ENCODE measurements at regions not wholly inside any gene's neighbourhood (a gene's known extent, or its start where the extent isn't known, plus 50 kb on each side); places are given as distances from the start of the nearest gene placed in this dataset.

DNA sequence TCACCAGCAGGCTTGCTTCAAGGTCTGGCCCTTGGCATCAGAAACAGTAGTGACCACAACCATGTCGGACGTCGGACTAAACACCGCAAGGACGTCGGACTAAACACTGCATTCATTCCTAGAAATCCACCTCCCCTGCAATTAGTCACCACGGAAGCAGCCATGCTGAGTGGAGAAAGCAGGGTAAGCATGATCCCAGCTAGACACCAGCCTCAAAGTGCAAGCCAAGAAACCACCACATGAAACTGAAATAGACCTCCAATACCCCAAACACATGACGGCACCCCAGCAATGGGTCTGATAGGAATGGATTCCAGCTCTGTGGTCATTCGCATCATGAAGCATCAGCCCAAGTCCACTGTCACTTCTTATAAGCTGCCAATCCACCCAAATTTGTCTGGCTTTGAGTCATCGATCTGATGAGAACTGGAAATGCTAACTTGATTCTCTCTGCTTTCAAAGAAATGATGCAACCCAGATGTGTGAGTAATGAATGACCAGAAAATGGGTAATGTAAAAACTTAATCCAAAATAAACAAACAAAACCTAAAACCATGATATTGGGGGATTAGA lies 348.3 kb upstream of the TMCO5A start:
- no peak for DNase-seq

DNA sequence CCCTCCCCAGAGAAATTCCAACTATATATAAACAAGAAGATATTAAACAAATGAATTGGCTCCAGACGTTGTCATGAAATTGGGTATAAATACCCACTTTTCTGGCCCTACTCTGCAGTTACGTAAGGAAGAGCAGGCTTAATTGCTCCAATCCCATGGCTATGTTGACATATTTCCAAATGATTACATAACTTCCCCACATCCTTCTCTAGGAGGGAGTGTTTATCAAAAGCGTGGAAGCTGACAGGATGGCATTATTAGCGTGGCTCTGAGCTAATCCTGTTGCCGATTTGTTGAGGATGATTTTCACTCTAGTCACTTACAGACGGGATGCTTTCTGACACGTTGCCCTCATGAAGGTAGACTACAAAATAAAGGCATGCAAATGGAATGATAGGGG lies 347.5 kb upstream of the TMCO5A start:
- no peak for DNase-seq

DNA sequence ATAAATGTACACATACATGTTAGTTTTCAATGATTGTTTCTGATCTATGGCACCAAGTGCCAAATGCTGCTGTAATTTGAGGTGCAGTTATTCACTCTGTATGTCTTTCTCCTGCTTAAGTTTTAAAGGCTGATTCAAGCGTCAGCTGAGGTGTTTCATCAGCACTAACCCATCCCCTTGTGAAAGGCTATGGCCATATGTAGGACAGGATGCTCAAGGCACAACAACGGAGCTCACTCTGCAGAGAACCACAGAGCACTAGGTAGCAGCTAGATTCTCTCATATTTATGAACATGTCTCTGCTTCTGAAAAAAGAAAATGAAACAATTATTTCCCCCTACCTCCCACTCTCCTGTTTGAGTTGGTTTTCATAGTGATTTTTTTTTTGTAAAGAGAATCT lies 340.0 kb upstream of the TMCO5A start:
- DNase-seq, result no peak

DNA sequence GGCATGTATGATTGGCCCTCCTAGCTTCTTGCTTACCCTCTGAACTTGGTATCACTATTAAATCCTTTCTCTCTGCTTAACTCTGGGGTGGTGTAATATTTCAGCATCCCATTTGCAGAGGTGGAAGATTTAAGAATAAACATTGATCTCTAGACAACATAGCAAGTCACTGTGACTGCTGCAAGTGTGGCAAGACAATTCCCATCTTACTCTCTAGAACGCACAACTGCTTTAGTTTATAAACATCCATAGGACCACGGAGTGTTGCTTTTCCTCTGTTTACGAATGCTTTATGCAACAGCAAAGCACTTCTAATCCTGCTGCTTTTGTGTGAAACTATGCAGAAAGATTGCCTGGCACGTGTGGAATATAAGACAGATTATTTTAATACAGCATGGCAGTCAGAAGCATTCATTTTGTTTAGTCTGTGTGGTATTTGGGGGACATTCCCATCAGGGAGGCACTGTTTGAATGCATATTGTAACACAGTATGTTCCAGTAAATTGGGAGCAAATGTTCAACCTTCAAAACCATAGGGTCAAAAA lies 338.9 kb upstream of the TMCO5A start:
- DNase-seq, result no peak

DNA sequence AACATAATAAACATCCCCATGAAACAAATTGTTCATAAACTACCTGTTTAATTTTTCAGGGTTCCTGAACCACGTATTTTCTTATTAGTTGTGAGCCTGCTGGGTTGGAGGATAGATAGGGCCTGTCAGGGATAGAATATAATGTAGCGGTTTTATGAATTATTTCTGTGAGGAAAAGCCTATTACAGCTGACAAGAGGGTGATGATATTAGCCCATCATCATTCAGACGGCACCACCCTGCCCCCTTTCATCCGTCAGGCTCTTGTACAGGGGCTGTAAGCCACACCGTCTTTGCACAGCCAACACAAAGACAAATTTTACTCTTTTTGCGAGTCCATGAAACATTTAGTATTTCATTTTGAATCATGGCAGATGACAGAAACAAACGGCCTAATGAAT lies 335.3 kb upstream of the TMCO5A start:
- no peak for DNase-seq

DNA sequence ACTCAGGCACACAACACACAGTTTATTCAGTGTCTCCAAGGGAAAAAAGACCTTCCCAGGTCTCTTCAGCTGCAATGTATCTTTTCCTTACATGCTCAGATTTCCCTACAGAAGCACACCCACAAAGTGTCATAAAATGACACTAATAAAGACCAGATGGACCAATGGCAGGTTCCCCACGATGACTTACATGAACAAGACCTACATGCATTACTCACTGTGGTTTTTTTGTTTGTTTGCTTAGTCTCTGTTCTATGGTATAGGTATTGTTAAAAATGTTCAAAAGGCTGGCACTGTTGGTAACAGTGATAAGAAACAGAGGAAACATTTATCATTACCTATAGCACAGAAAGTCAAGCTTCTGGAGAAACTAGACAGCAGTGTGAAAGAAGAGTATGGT lies 318.2 kb upstream of the TMCO5A start:
- no peak for DNase-seq

DNA sequence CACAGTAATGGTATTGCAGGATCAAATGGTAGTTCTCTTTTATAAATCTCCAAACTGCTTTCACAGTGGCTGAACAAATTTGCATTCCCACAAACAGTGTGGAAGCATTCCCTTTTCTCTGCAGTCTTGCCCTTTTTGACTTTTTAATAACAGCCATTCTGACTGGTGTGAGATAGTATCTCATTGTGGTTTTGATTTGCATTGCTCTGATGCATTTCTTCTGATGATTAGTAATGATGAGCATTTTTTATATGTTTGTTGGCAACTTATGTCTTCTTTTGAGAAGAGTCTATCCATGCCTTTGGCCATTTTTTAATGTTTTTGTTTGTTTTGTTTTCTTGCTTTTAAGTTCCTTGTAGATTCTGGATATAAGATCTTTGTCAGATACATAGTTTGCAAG lies 316.1 kb upstream of the TMCO5A start:
- DNase-seq, result no peak

DNA sequence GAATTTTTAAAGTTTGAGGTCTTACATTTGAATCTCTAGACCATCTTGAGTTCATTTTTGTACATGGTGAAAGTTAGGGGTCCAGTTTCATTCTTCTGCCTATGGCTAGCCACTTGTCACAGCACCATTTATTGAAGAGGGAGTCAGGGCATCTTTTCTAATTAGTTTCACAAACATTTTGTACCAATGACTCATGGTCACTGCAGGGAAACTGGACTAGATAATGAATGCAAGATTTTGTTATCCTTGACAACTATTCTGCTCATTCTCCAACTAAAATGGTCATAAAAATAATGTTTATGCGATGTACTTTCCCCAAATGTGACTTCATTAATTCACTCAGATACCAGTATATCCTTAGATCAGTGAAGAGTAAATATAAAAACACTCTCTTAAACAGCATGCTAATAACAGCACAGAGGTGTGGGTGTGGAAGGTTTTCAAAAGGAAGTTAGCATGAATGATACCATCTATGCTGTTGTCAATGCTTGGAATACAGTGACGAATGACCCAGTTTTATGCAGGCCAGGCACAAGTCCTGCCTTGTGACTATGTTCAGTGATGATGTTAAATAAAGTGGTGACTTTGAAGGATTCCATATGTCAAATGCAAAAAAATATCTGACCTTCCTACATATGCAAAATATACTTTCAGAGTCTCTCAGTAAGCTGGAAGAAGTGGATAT lies 314.9 kb upstream of the TMCO5A start:
- DNase-seq, result no peak

DNA sequence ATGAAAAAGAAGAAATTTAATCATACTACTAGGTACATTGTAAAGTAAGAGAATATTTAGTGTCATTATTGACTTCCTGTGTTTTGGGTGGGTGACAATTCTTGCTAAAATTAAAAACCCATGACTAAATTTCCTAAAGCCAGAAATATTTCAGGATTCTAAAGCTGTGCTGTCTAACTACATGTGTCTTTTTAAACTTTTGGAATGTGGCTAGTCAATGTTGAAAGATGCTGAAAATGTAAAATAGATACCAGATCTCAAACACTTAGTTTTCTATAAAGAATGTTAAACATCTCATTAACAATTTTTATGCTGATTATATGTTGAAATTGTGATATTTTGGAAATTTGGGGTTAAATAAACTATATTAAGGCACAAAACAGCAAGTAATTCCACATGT lies 308.9 kb upstream of the TMCO5A start:
- DNase-seq, result no peak

DNA sequence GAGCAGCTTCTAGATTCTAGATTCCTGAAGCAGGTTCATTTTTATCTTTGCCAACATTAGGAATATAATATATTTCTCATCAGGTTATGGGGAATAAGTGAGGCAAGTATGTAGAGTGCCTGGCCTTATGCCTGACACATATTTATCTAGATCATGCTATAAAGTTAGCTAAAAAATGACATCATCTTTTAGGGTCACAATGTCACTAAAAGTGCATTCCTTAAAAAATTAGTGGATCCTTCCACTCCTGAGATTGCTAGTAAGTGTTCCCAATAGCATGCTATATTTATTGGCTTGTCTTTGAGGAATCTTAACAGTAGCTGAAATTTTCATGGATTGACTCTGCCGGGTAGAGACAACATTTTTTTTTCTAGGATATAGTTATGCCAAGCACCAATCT lies 305.9 kb upstream of the TMCO5A start:
- no peak for DNase-seq

DNA sequence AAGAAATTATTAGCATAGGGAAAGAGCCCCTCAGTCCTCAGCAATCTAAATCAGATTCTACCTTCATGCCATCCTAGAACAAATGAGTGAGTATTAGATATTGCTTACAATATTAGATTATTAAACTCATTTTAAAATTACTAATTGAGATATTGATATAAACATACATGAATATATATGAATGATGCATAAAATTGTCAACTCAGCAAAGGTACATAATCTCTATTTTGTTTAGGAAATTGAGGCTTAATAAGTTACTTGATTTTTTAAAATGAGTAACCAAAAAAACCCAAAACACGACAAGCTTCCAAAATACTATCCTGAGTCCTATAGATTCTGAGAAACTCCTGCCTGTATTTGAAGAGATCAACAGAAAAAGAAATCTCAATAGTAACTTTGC lies 297.7 kb upstream of the TMCO5A start:
- no peak for DNase-seq

DNA sequence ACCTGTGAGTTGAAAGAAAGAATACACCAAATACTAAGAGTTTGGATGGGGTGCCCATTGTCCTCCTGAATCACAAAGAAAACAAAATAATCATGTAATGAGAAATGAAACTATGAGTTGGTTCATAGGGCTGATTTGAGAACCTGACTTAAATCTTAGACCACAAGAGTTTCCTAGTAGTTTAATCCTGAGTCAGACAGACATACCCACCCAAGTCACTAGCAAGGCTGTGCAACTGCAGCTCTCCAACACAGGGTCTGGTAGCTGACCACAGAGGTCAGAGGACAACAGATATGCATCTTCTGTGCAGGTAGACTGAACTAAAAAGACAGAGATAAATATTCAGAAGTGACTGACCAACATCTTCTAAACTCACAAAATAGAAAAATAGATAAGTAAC lies 296.3 kb upstream of the TMCO5A start:
- no peak for DNase-seq

DNA sequence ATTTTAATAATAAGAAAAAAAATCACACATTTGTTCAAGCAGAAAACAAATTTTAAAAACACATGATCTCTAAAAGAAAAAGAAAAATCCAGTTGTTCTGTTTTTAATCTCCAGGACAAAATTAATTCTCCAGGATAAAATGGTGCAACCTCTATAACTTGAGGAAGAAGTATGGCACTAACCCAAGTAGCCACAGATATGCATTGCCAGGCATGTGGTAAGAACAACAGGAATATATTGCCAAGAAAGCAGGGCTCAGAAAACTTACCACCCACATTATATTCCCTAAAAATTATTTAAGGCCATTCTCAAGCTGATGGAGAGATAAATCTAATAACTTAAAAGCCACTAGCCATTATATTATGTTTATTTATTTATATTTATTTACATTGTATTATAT lies 295.7 kb upstream of the TMCO5A start:
- no peak for DNase-seq

DNA sequence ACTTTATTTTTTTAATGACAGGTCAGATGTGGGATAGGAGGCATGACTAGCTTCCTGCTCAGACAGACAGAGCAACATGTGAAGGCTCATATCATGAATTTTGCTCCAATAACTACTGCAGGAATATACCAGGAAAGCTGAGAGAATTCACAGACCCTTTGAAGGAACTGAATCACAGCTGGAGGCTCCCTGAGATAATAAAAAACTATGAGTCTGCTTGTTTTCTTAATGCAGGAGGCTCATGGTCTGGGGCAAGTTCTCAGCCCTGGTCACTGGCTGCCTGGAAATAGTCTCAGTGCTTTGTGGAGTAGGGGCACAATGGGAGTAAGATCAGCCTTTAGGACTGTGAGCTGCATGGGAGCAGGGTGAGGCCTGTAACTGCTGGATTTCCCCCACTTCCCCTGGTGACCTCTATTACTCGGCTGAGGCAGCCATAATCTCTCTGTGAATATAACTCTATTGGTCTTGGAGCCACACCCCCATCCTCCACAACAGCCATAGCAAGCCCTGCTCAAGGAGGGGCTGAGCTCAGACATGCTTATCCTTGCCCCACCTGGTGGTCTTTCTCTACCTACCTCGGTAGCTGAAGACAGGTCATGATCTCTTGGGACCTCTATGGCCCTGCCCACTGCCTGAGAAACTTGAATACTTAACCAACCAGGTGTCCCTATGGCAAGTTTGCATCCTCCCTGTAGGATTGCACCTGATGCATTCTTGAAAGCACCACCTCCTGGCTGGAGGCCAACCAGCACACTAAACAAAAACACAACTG lies 281.6 kb upstream of the TMCO5A start:
- no peak for DNase-seq

DNA sequence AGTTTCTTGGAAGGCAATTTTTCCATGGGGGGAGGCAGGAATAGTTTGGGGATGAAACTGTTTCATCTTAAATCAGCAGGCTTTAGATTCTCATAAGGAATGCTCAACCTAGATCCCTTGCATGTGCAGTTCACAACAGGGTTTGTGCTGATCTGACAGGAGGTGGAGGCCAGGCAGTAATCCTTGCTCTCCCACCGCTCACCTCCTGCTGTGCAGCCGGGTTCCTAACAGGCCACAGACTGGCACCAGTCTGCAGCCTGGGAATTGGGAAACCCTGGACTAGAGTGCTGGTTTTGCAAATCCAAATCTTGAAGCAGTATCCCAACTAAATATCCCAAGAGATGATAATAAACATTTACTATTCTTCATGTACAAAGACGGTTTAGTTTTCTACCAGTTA lies 256.3 kb upstream of the TMCO5A start:
- DNase-seq, result no peak

DNA sequence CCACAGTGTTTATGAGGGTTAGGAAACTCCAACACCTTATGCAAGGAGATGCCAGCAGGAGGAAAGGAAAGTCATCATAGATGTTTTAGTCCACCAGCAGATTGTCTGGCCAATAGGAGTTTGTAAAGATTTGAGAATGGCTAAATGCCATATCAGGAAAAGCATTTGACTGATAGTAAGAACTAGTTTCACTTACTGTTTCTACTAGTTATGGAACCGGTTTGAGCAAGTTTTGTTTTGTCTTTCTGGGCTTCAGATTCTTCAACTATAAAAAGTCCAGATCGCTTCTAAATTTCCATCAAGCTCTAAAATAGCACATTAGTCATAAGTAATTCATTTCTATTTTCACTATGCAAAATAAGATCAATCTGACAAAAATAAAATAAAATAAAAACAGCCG lies 254.8 kb upstream of the TMCO5A start:
- no peak for DNase-seq

DNA sequence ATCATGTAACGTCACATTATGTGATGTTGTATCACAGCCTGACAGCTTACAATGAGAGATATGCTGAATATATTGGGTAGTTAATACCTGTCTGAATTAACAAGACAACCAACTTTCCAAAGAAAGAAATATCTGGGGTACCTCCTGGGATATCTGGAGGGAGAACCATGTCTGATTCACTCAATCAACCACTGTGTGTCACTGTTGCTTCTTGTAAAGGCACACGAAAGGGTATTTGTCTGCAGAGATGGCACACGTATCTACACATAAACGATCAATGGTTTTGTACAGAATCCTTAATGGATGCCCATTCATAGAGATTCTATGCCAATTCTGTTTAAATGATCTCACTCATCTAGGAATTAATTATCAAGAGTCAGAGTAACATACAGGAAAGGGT lies 252.1 kb upstream of the TMCO5A start:
- DNase-seq, result no peak

DNA sequence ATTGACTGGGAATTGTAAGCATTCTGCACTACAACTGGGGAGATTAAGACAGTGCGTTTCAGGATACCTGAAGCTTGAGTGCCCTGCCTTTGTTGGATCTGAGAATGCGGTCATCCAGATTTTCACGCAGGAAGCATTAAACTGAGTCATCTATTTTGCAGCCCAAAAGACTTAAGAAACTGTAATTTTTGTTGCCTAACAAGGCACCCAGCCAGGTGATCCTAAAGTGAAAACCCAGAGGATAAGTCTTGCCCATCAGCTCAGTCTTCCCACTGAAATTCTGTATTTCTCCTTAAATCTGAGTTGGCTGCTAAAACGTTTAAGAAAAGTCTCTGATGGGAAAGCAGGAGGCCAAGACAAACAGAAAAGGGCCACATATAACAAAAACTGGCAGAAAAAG lies 242.5 kb upstream of the TMCO5A start:
- DNase-seq, result no peak

DNA sequence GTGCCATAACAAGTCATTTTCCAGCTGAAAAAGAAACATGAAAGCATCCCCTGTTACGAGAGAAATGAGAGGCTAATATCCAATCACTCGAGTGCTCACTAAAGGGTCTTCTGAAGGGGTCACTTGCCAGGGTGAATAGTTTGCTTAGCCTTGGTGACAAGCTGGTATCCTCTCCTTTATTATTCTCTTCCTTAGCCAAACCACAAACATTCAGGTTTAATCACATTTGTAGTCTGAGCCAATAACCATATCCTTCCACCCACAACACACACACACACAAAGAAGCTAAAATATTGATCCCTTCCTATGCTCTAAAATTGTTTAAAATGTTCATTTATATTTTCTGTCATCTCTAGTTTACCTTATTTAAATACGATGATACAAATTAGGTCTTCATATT lies 240.5 kb upstream of the TMCO5A start:
- no peak for DNase-seq

DNA sequence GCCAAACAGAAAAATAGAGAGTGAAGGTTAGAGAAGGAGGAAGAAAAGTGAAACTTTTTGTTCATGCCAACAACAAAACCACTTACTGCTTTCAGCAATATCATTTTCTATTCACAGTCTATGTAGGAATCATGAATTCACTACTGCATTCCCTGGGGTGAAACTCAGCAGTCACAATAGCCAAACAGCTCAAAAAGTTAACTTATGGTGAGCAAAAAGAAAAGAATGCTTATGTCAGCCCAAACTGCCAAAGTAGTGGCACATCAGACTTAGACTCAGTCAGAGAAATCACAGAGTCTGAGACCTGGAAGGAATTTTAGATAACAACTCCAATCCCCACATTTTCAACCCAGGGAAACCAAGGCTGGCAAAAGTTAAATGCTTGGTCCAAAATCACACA lies 238.7 kb upstream of the TMCO5A start:
- no peak for DNase-seq

DNA sequence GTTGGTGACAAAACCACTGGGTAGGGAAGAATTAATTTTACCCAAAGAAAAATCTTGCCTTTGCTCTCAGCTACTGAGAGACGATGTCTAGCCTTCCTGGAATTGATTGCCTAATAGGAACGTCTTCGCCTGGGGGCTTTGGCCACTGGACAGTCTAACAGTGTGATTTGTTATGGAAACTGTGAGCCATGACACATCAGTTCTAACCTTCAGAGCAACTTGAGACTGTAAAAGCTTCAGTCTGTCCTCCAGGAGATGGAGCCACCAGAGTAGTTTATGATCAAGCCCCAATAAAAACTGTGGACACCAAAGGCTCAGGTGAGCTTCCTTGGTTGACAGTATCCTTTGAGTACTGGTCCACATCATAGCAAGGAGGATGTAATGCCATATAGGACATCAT lies 235.8 kb upstream of the TMCO5A start:
- no peak for DNase-seq

DNA sequence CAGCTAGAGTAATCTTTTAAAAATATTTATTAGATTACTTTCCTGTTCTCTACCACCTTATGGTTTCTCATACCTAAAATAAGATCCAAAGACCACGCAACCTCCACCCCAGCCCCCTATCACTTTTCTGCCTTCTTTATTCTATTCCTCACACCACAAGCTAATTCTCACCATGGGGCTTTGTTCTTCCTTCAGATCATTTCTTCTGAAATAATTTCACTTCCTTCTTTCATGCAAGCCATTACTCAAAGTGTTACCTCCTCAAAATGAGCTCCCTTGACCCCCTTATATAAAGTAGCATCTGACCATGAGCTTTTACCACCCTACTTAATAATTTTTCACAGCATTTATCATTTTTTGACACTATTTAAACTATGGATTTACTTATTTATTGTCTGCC lies 233.2 kb upstream of the TMCO5A start:
- no peak for DNase-seq

DNA sequence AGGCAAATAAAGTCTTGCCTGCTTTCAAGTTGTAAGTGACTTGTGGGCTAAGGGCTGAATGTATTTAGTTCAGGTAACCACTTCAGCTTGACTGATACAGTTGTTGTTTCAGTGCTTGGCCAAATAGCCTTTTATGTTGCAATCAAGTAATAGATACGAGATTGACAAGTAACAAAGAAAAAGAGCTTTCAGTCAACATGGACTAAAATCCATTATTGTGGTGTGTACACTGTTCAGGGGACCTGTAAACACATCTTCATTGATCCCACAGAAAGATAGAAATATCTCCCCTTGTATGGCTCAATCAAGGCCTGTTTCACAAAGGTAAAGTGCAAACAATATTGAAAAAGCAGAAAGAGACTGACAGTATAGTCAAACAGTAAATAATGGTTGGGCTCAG lies 224.8 kb upstream of the TMCO5A start:
- no peak for DNase-seq

DNA sequence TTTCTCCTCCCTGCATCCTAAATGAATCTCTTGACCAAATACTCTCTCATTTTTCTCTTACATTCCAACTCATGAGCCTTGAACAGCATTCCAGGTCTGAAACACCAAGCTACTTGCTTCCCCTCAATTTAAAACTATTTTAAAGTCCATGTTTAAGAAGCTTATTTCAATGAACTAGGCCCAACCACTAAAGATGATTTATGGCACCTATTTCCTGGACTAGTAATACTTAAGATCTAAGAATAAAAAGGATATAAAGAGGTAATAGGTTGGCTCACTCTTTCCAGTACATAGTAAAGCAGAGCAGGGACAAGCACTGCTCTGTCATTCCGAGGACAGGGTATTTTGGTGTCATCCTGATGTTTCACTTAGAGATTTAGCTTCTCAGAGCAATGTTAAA lies 219.3 kb upstream of the TMCO5A start:
- no peak for DNase-seq
